ENCODE measurements at regions not wholly inside any gene's neighbourhood (a gene's known extent, or its start where the extent isn't known, plus 50 kb on each side); places are given as distances from the start of the nearest gene placed in this dataset.
"Not testable (repeated sequence)": the region's sequence is repeated elsewhere in the genome, so short reads cannot be mapped to it uniquely, and the experiment has no call there.

DNA sequence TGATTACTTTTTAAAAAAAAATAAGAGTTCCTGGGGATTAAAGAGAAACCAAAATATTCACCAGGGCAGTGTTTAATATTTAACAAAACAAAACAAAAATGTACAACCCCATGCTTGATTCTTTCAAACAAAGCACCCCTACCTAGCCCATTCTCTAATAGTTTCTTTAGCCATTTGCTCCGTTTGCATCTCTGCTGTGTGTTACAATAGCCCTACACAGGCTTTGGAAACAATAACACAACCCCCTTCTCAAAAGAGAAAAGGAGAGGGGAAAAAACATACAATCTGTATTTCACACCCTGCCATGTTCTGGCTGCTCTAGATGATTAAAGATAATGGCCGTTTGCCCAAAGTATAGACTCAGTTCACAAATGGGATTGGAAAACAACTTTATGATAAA lies 302.9 kb downstream of the CPS1 start:
- no peak for DNase-seq (ENCODE audit: low read depth in 4 of 4, low spot score in 3 of 4)

DNA sequence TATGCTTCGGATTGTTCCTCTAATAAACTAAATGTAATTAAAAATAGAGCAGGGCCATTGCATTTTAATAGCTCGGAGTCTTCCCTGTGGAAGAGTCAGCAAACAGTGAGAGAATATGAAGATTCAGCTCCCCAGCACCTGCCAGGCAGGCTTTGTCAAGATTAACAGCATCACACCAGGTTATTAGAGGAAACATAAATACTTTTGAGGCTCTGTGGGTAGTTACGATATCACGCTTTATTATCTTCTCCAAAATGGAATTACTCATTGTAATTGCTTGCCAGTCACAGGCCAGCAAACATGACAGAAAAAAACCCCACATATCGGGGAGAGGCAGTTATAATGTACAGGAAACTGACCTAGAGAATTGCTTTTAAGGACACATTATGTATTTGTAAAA lies 303.9 kb downstream of the CPS1 start:
- no peak for DNase-seq (ENCODE audit: low read depth in 4 of 4, low spot score in 3 of 4)

DNA sequence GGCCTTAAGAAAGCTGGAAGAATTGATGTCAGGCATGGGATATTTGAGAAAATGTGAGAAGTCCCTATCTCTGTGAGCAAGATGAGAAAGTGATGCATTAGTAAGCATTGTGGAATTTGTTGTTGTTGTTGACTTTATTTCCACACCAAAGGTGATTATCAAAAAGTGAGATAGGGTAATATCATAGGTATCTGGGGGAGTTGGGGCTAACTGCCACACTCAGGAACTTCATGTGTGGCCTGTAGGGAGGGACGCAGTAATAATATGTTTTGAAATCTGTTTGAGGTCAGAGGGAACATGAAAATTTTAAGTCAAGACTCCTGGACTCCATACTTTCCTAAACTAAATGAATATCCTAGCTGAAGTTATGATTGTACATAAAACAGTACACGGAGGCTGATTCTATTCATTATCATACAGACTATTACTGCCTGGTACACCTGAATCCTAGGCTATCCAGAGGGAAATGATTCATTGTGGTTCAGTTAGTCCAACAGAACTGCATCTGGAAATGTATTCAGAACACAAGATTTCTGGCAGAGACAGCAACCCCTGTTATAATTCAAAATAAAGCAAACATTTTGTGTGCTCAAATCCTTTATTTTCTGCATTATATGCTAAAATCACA lies 304.8 kb downstream of the CPS1 start:
- DNase-seq (ENCODE audit: low read depth in 4 of 4, low spot score in 3 of 4): no peak

DNA sequence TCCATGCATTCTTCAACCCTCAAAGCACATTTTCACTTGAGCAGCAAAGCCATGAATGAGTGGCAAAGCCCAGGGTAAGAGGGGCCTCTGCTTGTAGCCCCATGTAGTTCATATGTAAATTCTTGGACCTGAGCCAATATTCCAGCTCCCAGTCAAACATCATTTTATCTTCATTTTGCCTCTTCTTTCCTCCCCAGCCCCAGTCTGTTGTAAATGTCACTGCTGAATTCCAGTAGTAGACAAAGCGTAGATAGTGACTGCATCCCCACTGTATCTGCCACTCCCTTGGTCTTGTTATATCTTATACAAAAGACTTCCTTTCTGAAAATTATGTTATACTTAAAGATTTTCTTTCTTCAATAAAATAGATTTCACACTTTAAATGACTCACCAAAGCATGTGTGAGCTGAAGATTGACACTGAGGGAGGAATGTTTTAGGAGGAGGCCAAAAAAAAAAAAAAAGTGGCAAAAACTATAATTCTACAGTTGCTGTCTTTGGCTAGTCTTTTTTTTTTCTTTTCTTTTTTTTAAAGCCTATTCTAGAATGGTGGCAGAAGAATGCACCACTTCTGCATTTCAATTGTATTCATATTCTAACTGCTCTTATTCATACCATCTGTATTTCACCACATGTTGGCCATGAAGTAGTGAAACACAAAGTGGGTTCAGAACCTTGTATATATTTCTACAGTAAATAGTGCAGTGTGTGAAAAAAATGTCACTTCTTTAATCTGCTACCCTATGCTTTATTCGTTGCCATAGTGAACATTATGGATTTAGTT lies 306.1 kb downstream of the CPS1 start:
- no peak for DNase-seq (ENCODE audit: low read depth in 4 of 4, low spot score in 3 of 4)

DNA sequence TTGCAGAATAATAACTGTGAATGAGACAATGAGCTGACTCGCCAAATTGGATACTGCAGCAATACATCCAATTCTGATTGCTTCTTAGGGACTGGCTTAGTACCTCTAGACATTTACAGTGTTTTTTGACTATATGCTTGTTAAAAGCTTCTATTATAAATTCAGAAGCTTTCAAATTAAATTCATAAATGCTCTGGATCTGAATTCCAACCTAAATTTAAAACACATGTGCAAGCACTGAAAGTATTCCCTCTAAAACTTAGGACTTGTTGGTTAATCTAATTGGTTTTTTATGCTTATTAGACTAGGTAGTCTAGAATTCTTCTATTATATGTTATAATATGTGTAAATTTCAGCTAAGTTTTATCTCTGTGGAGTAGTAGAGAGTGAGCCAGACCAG lies 306.9 kb downstream of the CPS1 start:
- no peak for DNase-seq (ENCODE audit: low read depth in 4 of 4, low spot score in 3 of 4)

DNA sequence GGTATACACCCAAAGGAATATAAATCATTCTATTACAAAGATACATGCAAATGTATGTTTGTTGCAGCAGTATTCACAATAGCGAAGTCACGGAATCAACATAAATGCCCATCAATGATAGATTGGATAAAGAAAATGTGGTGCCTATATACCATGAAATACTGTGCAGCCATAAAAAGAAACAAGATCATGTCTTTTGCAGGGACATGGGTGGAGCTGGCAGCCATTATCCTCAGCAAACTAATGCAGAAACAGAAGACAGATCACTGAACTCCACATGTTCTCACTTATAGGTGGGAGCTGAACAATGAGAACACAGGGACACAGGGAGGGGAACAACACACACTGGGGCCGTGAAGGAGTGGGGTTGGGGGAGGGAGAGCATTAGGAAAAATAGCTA lies 315.2 kb downstream of the CPS1 start:
- not testable (repeated sequence) for DNase-seq (ENCODE audit: low read depth in 4 of 4, low spot score in 3 of 4)

DNA sequence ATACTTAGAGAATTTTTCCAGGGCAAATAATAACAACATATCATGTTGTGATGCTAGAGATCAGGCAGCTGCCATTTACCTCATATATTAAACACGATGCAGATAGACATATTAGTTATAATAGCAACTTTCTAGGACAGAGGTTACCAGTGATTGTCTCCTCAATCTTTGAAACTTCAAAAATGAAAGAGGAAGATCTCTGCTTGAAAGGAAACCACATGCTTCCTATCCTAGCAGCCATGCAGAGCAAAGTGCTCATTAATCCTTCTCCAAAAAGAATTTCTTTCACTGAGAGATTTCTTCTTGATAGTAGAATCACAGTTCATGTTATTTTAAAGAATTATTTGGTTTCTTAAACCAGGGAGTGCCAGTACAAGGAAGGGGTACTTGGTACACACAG lies 317.2 kb downstream of the CPS1 start:
- no peak for DNase-seq (ENCODE audit: low read depth in 4 of 4, low spot score in 3 of 4)

DNA sequence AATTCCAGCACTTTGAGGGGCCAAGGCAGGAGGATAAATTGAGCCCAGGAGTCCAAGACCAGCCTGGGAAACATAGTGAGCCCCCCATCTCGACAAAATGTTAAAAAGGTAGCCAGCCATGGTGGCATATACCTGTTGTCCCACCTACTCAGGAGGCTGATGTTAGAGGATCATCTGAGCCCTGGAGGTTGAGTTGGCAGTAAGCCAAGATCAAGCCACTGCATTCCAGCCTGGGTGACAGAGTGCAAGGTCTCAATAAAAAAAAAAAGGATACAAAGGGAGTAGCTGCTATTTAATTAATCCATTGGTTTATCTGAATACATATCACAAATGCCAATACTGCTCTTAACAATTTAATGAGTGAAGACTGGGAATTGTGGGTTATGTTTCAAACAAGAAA lies 327.8 kb downstream of the CPS1 start:
- no peak for DNase-seq (ENCODE audit: low read depth in 4 of 4, low spot score in 3 of 4)

DNA sequence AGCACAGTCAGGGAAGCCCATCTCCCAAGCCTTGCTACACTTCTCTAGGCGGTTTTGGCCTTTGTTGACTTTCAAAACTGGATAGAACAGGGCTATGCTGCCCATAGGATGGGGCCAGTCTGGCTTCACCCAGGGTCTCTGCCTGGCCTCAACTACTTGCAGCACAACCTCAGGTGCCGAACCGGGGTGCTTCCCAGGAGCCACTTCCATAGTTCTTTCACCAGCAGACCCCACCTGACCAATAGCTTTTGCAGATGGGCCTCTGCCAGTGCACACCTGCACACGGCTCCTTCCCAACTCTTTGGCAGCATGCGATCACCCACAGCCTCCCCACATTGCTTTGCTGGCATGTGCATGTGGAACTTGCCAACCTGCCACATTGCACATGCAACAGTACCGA lies 331.6 kb downstream of the CPS1 start:
- DNase-seq (ENCODE audit: low read depth in 4 of 4, low spot score in 3 of 4): no peak

DNA sequence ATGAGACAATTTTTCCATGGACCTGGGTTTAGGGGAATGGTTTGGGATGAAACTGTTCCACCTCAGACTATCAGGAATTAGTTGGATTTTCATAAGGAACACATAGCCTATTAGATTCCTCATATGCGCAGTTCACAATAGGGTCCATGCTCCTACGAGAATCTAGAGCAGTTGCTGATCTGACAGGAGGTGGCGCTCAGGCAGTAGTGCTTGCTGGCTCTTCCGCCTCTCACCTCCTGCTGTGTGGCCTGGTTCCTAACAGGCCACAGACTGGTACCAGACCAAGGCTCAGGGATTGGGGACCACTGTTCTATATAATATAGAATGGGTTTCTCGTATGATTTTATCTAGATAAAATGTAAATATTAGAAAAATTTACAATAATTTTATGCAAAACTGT lies 338.7 kb downstream of the CPS1 start:
- DNase-seq (ENCODE audit: low read depth in 4 of 4, low spot score in 3 of 4): no peak

DNA sequence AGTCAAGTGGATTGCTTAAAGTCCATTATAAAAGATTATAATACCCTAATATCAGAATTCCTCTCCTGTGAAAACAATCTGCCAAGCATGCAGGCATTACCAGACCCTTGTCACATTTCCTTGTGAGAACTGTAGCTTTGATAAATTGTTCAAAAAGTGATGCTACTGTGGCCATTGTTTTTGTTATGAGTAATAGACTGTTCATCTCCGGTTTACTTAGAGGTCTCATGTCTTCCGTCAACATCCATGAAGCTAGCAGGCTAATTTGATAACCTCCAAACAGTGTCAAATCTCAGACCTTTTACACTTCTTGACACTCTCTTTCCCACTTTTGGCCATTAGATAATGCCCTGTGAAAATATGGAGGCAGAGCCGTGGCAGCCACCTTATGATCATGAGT lies 342.7 kb downstream of the CPS1 start:
- no peak for DNase-seq (ENCODE audit: low read depth in 4 of 4, low spot score in 3 of 4)

DNA sequence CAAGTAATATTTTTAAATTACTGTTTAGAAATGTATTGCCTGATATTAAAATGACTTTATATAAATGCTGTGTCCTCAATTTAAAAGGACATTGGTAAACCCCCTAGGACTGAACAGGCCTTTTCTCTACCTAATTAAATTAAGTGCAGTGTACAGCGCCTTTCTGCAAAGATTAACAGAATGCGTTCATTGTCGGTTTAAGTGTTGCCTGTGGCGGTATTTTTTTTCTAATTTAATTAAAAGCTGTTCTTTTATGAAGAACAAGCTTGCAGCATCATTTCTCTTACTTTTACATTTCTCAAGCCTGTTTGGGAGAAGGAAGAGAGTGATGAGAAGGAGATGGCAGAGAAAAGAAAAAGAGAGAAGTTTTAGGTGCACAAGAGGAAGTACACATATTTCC lies 344.9 kb downstream of the CPS1 start:
- no peak for DNase-seq (ENCODE audit: low read depth in 4 of 4, low spot score in 3 of 4)

DNA sequence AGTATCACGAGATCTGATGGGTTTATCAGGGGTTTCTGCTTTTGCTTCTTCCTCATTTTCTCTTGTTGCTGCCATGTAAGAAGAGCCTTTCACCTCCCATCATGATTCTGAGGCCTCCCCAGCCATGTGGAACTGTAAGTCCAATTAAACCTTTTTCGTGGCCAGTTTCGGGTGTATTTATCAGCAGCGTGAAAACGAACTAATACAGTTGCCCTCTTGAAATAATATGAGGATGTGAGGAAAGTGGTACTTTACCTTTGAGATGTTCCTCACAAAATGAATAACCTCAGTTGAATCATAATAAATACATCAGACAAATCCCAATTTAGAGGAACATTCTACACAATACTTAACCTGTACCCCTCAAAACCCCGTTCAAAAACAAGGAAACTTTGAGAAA lies 356.4 kb downstream of the CPS1 start:
- no peak for DNase-seq (ENCODE audit: low read depth in 4 of 4, low spot score in 3 of 4)

DNA sequence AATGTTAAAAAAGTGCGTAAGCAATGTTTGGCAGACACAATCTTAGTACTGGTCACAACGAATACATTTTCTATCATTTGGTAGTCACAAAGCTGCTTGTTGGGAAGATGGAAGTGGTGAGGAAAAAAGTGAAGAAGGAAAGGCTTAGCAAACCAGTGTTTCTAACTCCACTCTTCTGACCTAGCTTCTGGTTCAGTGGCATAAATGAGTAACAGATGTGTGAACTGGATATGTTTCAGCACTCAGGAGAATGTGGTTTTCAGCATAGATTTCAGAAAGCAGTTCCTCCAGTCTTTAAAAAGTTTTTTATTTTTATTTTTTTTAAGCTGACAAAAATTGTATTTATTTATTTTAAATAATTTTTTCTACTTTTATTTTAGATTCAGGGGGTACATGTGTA lies 357.1 kb downstream of the CPS1 start:
- DNase-seq (ENCODE audit: low read depth in 4 of 4, low spot score in 3 of 4): no peak

DNA sequence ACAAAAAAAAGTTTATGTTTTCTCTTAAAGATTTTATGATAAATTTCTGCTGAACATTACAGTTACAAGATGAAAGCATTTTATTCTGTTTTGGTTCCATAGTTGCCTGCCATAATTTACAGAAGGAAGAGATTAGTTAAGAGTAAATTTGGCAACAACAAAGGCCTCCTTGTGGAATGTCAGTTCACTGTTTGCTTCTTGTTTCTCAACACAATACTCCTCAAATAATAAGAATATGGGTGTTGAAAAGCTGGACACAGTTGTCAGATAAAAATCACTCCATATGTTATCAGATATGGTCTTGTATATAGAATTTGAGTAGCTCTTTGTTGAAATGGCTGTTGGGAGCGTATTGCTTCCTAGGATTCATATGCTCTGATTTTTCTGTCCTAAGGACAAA lies 359.5 kb downstream of the CPS1 start:
- DNase-seq (ENCODE audit: low read depth in 4 of 4, low spot score in 3 of 4): no peak

DNA sequence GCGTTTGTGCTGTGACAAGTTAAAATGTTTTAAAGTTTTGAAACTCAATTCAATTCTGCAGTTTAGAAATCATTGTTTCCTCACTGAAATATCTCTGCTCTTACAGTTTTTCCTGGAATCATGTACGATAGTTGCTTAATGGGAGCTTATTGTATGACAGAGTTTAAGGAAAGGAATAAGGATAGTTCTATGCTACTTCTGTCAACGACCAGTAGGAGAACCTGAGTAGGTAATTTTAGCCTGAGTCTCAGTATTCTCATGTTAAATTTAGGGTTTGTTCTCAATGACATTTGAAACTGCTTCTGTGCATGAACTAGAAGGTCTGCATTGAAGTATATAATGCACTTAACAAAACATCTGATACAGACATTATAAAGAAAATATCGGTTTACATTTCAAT lies 361.1 kb downstream of the CPS1 start:
- no peak for DNase-seq (ENCODE audit: low read depth in 4 of 4, low spot score in 3 of 4)

DNA sequence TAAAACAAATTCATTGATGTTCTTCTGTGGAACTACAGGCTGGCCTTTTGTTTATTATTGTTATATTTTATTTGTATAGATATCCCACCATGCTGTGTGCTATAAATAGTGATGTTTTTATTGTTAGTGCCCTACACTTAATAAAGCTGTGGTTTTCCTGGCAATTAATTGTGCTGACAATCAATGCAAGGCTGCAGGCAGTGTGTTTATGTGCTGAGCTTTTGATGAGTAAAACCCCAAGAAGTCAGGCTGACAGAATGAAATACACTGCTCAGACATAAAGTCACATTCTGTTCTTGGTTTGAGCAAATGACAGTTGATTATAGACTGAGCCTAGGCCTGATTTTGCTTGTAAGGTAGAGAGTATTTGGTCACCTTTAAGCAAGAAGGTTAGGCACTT lies 362.7 kb downstream of the CPS1 start:
- no peak for DNase-seq (ENCODE audit: low read depth in 4 of 4, low spot score in 3 of 4)

DNA sequence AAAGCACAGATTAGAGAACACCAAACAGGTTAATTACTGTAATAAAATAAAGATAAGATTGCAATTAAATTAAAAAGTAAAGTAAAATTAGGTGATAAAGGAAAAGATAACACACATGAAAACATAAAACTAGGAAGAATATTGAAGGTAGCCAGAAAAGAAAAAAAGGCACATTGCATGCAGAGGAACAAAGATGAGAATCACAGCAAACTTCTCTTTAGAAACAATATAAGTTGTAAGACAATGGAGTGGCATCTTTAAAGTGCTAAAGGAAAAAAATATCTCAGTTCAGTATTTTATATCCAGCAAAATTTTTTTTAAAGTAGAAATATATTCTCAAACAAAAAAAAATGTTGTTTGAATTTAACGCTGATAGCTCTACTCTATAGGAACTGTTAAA lies 366.0 kb downstream of the CPS1 start:
- no peak for DNase-seq (ENCODE audit: low read depth in 4 of 4, low spot score in 3 of 4)

DNA sequence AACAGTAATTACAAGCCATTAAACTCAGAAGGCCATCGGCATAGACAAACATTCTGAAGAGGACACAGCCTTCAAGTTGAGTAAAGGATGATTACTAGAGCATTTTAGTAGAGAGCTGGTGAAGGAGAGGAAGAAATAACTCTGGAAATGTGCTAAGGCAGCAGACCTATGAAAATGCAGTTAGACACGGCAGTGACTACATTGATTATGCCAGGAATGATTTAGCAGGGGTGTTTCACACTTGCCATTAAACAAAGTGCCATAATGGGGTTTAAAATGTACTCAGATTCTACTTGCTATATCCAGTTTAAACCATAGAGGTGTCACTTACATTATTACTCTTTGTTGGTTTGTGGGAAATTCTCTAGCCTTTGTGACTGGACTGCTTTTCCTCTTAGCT lies 372.3 kb downstream of the CPS1 start:
- no peak for DNase-seq (ENCODE audit: low read depth in 4 of 4, low spot score in 3 of 4)

DNA sequence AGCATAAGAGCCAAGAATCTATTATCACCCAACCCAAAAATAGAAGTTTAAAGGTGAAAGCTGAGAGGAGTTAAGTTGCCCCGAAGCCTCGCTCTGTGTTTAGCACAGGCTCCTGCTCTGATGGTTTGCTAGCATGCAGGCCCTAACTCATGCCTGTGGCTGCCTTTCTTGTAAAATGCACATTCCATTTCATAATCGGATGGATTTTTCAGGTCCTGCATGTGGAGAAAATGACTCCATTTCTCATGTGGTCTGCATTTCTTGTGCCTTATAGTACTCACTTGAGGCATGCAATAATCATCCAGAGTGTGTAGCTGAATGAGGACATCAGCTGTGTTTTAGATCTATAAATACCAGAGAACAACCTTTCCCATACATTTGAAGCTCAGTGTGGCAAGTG lies 381.8 kb downstream of the CPS1 start:
- DNase-seq (ENCODE audit: low read depth in 4 of 4, low spot score in 3 of 4): no peak

DNA sequence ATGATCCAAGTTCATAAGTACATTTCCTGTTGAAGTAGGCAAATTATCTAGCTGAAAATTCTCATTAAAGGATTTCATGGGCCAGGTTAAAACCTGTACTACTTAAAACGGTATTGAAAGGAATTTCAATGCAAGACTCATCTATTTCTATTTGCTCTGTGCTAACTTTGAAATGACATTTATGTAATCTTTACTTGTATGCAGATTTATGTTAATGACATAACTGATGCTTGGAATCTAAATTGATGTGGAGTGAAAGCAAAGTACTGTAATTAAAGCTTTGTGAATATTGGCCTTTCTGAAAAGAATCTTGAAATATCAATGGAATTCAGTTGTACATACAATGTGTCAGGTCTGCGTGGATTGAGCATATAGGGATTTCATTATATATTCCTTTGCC lies 390.0 kb downstream of the CPS1 start:
- DNase-seq (ENCODE audit: low read depth in 4 of 4, low spot score in 3 of 4): no peak

DNA sequence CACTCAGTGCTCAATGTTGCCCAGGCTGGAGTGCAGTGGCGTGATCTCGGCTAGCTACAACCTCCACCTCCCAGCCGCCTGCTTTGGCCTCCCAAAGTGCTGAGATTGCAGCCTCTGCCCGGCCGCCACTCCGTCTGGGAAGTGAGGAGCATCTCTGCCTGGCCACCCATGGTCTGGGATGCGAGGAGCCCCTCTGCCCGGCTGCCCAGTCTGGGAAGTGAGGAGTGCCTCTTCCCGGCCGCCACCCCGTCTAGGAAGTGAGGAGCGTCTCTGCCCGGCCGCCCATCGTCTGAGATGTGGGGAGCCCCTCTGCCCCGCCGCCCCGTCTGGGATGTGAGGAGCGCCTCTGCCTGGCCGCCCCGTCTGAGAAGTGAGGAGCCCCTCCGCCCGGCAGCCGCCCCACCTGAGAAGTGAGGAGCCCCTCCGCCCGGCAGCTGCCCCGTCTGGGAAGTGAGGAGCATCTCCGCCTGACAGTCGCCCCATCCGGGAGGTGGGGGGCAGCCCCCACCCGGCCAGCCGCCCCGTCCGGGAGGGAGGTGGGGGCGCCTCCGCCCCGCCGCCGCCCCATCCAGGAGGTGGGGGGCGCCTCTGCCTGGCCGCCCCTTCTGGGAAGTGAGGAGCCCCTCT lies 394.1 kb downstream of the CPS1 start:
- not testable (repeated sequence) for DNase-seq (ENCODE audit: low read depth in 4 of 4, low spot score in 3 of 4)

Data from left renal pelvis (tissue), 4 donors.